Mammary epithelial cell (primary cell): ENCODE measurements at regions not wholly inside any gene's neighbourhood (a gene's known extent, or its start where the extent isn't known, plus 50 kb on each side); places are given as distances from the start of the nearest gene placed in this dataset.

ENCODE experiments used
- CTCF ChIP-seq, 2 donors: IDR thresholded peaks in 1 of 2; conservative IDR thresholded peaks in 1 of 2; 2 replicates each; pipeline ENCODE4 v1.5.1; 2011 to 2012; ENCODE audit warnings: inconsistent platforms in 2 of 2, low read length in 2 of 2, mild to moderate bottlenecking in 2 of 2, control low read depth in 1 of 2, low read depth in 1 of 2; ENCODE audit not compliant: insufficient read depth in 1 of 2; ENCODE audit errors: extremely low read depth in 1 of 2
- EZH2 ChIP-seq: IDR thresholded peaks from 2 replicates; pipeline ENCODE4 v1.6.1; 2012; ENCODE audit warnings: low read length, inconsistent platforms, borderline replicate concordance

DNA sequence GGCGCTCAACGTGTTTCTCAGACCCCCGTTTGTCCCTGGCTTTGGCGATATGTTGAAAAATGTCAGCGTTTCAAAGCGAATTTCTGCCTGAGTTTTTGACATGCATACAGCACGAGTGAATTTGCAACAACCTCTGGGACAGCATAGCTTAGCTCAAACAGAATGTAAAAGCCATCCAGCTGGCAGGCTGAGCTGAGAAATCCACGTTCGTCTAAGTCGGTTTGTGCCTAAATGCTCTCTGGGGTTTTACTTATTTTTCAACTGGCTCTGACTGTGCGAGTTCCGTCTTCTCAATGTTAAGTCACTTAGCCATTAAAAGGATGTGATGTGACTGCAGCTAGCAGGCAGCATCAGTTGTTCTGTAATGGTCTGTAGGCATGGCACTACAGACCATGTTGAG, 243.5 kb upstream of the SLCO3A1 start:
- no peak for TF ChIP-seq CTCF (conservative IDR thresholded peaks at IDR 0.05 in 1 of 2, IDR thresholded peaks at IDR 0.05 in 1 of 2; ENCODE audit: extremely low read depth in 1 of 2, insufficient read depth in 1 of 2, low read depth in 1 of 2, low read length in 2 of 2)
- TF ChIP-seq EZH2 = no peak
